Fibroblast of skin of back (primary cell): ENCODE measurements at regions not wholly inside any gene's neighbourhood (a gene's known extent, or its start where the extent isn't known, plus 50 kb on each side); places are given as distances from the start of the nearest gene placed in this dataset.
A peak's percentile ranks its signal among the peaks of the same experiment; 100 is the strongest.

Experiments
- DNase-seq: peaks from one replicate; pipeline ENCODE4 v3.0.0-alpha.2; 2013

DNA sequence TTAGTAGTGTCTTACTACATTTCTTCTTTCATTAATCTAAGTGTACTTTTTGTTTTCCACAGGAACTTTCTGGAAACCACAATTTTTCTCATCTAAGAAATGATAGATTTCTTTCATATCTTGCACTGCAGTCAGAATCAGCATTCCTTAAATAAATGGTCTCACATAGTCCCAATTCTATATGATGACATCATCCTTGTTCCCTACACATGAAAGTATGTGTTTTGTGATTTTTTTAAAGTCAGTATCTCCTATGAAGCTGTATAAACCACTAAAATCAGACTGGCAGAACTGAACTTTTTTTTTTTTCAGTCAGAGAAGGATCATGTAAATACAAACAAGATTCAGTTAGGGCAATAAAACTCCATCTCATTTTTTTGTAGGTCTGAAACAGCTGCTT lies 742.6 kb upstream of the CXADR start:
- peak; percentile 73 for DNase-seq

DNA sequence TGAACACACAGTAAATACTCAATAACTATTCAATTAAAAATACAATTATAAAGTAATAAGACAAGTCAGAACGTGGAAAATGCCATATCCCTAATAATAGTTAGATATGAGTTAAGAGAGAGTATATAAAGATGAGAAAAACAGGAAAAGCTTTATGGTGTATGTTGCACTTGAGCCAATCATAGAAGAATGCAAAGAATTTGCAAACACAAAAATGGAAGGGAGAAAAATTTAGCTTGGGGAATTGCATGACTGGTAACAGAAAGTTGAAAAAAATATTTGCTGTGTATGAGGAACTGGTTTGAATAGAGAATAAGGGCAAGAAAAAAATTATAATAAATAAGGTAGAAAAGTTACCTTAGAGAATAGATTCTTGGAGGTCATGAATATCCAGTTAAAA lies 739.6 kb upstream of the CXADR start:
- DNase-seq, result peak; percentile 79

DNA sequence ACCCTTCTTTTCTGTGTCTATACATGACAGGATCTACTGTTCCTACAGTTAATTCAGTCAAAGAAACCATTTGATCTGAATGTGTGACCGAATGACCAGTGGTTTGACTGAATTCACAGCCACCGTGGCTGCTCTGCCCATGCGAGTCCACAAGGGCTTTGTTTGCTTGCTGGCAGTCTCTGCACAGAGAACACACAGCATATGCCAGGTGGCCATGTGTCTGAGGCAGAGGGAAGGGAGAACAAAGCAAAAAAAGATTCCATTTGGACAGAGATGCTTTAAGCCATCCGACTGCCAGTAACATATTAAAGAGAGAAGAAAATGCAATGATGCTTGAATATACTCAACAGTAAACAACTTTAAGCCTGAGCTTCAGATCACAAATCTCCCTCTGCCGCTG lies 737.8 kb upstream of the CXADR start:
- no peak for DNase-seq

DNA sequence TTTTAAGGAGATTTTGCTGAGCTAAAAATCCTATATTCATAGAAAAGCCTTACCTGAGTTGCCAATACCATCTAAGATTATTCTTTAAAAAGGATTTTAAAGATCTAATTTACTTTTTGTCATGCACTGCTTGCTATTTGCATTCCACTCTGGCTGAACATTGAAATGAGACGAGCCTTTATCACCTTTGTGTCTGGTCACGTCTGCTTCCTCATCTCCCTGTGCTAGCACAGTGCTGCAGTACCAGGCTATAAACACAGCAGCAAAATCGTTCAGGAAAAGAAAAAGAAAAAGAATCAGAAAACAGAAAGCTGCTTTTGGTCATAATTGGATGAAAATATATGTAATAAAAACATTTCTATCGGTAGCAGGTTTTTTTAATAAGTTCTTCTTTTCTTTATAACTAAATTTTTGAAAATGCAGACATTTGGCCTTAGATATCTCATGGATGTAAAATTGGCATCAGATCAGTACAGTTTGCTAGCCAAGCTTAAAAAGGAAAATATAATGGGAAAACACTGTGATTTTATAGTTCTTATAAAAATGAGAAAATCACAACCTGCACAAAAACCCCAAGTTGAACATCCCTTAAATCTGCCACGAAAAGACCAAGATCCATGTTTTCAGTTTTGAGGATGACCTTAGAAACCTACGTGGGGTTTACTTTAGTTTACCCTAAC lies 735.7 kb upstream of the CXADR start:
- DNase-seq, result no peak

- no peak for DNase-seq
Observed at GRCh38 chr21:16788584-16788983, 724.3 kb upstream of the CXADR start.

DNA sequence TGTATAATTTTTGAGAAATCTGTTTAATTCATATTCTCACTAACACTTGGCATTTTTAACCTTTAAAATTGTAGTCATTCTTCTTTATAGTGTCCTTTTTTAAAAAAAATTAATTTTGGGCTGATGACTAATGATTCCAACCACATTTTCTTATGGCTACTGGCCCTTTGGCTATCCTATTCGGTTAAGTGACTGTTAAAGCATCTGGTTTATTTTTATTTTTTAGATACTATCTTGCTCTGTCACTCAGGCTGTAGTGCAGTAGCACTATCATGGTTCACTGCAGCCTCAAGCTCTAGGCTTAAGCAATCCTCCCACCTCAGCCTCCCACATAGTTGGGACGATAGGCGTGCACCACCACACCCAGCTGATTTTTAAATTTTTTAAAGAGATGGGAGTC lies 723.2 kb upstream of the CXADR start:
- no peak for DNase-seq

- DNase-seq, result no peak
Observed at GRCh38 chr21:16792101-16792500, 720.7 kb upstream of the CXADR start.

DNA sequence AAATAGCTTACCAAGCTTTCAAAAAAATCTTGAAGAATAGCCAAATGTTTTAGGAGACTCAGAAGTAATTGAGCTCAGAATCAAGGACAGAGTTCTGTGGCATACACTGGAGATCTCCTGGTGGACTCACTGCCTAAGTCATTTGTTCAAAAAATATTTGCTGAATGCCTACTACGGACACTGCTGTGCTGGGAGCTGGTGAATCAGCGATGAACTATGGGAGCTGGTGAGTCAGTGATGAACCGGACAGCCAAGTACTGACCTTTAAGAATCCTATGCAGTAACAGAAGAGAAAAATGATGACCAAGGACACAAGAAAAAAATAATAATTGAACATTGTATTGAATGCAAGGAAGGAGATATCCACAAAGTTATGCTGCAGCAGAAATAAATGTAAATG lies 717.9 kb upstream of the CXADR start:
- DNase-seq, result peak; percentile 95

- DNase-seq, result no peak
Observed at GRCh38 chr21:16796776-16797175, 716.1 kb upstream of the CXADR start.

- DNase-seq, result peak; percentile 20
Observed at GRCh38 chr21:16797540-16797939, 715.3 kb upstream of the CXADR start.

- peak; percentile 28 for DNase-seq
Observed at GRCh38 chr21:16797966-16798365, 714.9 kb upstream of the CXADR start.

DNA sequence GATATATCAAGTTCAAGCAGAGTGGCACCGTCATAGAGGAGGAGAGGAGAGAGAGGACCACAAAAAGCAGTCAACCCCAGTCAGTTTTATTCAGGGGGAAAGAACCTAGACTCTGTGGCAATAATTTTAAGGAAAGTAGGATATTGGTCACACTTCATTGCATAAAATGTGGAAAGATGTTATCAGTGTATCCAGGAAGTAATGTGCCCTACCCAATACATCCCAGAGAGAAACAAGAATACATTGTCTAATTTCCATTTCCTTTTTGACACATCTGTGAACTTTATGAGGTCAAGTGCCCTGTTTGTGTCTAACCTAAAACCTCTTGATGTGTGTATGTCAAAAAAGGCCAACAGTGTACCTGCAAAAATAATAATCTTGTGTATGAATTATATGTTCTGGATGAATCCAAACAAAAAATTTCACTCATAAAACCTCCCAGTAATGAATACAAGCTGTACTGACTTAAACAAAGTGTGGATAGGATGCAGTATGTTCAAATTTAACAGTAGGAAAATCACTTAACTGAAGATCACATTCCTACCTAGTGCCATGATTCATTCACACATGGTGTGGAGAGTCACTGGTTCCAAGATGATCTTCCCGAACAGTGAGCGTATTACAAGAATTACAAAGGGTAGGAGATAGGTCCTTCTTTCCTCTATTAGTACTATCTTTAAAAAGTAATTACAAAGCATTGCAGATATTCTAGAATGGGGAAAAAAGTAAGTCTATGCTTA lies 712.1 kb upstream of the CXADR start:
- no peak for DNase-seq

- no peak for DNase-seq
Observed at GRCh38 chr21:16811011-16811410, 701.8 kb upstream of the CXADR start.

GRCh38 chr21:16811970-16812369 lies 700.9 kb upstream of the CXADR start:
- DNase-seq, result no peak

- no peak for DNase-seq
Observed at GRCh38 chr21:16815243-16815642, 697.6 kb upstream of the CXADR start.

DNA sequence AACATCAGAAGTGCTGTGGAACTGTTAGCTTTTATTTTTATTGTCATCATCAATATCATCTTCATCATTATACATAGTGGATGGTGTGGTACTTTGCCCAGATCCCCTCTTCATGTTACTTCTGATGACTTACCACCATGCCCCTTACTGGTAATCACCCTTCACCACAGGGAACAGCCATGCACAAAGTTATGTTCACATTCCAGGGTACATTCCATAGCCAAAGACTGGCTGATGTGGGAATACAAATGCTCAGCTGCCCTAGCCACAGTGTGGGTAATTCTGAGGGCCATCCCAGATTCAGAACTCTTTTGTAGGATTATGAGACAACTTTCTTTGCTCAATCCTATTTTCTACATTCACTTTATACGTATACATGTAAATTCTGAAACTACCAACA lies 691.3 kb upstream of the CXADR start:
- DNase-seq, result peak; percentile 62

DNA sequence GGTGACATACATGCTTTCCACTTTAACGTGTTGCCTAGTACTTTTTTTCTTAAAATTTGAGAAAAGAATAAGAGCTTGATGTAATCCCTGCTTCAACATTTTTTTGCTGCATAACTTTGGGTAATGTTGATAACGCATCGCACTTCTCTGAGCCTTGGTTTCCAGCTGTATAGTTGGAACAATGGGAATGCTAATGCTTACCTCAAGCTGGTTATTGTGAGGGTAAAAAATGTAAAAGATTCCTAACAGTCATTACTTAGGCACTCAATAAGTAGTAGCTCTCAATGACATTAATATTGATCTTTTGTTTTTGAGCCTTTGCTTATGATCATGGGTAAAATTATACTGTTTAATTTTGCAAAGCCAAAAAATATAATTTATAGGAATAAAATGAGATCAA lies 683.3 kb upstream of the CXADR start:
- no peak for DNase-seq

- DNase-seq, result no peak
Observed at GRCh38 chr21:16832791-16833190, 680.1 kb upstream of the CXADR start.

DNA sequence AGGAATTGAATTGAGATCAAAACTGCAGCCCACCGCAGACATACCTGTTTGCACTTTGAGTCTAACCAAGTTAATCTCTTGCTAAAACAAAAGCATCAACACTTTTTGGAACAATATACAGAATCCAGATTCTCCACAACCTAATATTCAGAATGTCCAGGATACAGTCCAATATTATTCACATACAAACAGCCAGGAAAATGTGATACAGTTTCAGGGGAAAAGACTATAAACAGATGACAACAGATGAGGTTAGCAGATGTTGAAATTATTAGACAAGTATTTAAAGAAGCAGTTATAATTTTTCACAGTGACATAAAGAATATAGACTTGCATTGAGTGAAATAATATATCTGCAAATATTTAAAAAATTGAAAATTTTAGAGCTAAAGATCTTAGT lies 678.1 kb upstream of the CXADR start:
- DNase-seq, result no peak

DNA sequence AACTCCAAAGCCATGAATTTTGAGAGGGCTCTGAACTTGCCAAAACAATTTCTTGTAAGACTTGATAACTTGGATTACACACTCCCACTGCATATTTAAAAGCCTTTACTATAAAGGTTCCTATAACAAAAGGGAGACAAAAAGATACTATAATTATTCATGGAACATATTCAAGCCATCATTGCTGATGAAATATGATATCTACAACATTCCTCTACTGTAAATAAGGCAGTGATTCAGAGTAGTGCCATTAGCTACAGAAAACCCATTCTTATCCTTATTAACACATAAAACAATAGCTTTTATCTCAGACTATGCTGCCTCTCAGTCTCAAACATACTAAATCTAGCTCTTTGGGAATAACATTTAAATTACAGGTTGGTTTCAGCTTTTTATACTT lies 675.5 kb upstream of the CXADR start:
- peak; percentile 22 for DNase-seq

DNA sequence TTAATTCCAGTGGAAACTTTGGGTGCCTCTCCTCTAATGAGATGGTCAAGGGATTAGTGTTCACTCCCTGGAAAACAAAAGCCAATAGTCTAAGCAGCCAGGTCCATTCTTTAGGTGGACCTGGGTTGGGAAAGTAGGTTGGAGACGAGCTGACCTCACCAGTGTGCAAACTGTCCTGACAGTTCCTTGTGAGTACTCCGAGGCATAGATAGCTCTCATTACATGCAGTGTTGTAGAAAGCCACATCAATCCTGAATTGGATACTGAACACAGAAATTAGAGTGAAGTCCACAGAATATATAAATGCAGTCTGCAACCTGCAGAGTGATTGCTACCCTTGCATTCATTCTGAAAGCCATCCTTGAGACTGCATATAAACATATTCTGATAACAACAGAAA lies 675.1 kb upstream of the CXADR start:
- no peak for DNase-seq

DNA sequence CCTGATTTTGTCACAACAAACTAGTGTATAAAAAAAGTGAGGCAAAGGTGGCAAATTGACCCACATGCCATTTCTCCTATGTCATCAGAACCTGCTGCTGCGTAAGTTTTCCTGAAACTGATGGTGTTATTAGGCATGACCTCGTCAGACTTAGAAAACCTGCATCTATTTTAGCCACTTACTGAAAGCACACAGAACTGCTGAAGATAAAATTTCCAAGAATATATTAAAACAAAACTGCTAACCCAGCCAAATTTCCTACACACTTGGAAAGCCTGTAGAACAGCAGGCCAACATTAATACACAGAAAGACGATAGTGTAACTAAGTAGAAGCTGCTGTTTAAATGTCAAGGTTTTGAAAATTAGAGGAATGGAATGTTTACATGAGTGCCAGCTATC lies 674.5 kb upstream of the CXADR start:
- no peak for DNase-seq

DNA sequence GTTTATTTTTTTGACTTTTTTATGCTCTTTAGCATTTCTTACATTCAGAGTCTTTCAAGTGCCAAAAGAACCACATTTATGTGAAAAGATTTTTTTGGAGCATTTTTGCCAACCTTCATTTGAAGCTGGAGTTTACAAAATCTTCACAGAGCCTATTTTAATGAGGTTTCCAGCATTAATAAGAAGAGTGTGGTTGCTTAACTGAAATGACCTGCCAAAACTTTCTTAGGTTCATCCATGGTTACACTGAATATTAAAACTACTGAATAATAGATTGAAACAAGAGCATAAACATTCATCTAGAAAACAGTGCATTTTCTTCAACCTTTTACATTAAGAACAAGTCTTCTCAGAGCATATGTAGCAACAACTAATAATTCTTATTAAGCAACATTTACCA lies 672.3 kb upstream of the CXADR start:
- no peak for DNase-seq

- DNase-seq, result no peak
Observed at GRCh38 chr21:16841975-16842695, 670.7 kb upstream of the CXADR start.
